ENCODE measurements at regions not wholly inside any gene's neighbourhood (a gene's known extent, or its start where the extent isn't known, plus 50 kb on each side); places are given as distances from the start of the nearest gene placed in this dataset.

- no peak for FAIRE-seq
- H3K4me3 ChIP-seq, result no peak overlapping the region
- H2AFZ ChIP-seq (ENCODE audit: control insufficient read depth, low read depth, low read length), result no peak overlapping the region
- ATAC-seq, result no peak
- 2% methylated on average over 11 of the region's 11 CpGs for WGBS (ENCODE audit: insufficient coverage, insufficient replicate concordance, low lambda C conversion rate, missing lambda C conversion rate)
- ChIA-PET SMC1A (ENCODE audit: uncharacterized antibody, unreplicated experiment) (no interaction called here), POLR2A (no interaction called here), CTCF (interaction anchor here (0.9 to 1.6 kb wide), 3 partner anchors 82 to 470 kb away, joined by 3 read pairs; no protein-coding TSS in a partner anchor), RAD21 (ENCODE audit: unreplicated experiment) (no interaction called here)
- no peaks in the 10 kb centered on the region for H3K79me2 ChIP-seq (ENCODE audit: control insufficient read depth, insufficient read depth, low read length)
- H3K4me1 ChIP-seq (ENCODE audit: control insufficient read depth, insufficient read depth, low read length), result no peaks in the 10 kb centered on the region
- no peaks in the 10 kb centered on the region for H4K20me1 ChIP-seq (ENCODE audit: control insufficient read depth, insufficient read depth)
- H3K9me3 ChIP-seq (replicated peaks; ENCODE audit: control insufficient read depth, insufficient read depth, low read length), result no peaks in the 10 kb centered on the region
- H3K9ac ChIP-seq (ENCODE audit: control insufficient read depth, insufficient read depth, low read length), result no peak overlapping the region
- TF ChIP-seq ESRRA (IDR thresholded peaks at IDR 0.05; ENCODE audit: low read length) (no peak), SMC3 (IDR thresholded peaks at IDR 0.05; ENCODE audit: borderline replicate concordance, low read length) (no peak), YBX1 (IDR thresholded peaks at IDR 0.05) (no peak), CBFB (IDR thresholded peaks at IDR 0.05; ENCODE audit: low read depth) (no peak), CHD2 (IDR thresholded peaks at IDR 0.05; ENCODE audit: borderline replicate concordance, low read depth, low read length) (no peak), SREBF2 (IDR thresholded peaks at IDR 0.05; ENCODE audit: low read length) (no peak), SUZ12 (IDR thresholded peaks at IDR 0.05; ENCODE audit: unreplicated experiment) (no peak), ZNF384 (IDR thresholded peaks at IDR 0.05; ENCODE audit: borderline replicate concordance, low read depth, low read length) (no peak), ATF7 (IDR thresholded peaks at IDR 0.05; ENCODE audit: low read depth) (no peak), RCOR1 (conservative IDR thresholded peaks at IDR 0.05; ENCODE audit: low read depth, low read length) (no peak), RBBP5 (conservative IDR thresholded peaks at IDR 0.05) (no peak), BHLHE40 (IDR thresholded peaks at IDR 0.05; ENCODE audit: borderline replicate concordance in 1 of 2, low read depth in 2 of 2, low read length in 1 of 2) (no peak), SPI1 (IDR thresholded peaks at IDR 0.05; ENCODE audit: borderline replicate concordance, insufficient read depth, low read depth, low read length) (no peak), DPF2 (IDR thresholded peaks at IDR 0.05) (no peak), TCF3 (IDR thresholded peaks at IDR 0.05; ENCODE audit: borderline replicate concordance, insufficient read depth, low read depth, low read length) (no peak), NFIC (IDR thresholded peaks at IDR 0.05; ENCODE audit: low read depth, low read length) (no peak)
- no TSS peak for BruUV-seq (replicated peaks)
- no peak for DNase-seq (ENCODE audit: low read depth, low spot score)
- H3K27me3 ChIP-seq (replicated peaks in 1 of 2; ENCODE audit: control insufficient read depth in 2 of 2, insufficient read depth in 2 of 2, low read length in 1 of 2), result peaks cover 0 to 8% of the 10 kb centered on the region in 2 experiments; a peak in 3 of 4 replicates
- in situ Hi-C loops (cut with MboI), result loop anchor here (10.0 kb wide), 1 partner anchor 467 kb away; the partner anchor contains the start of gene FOXF1
- intact Hi-C loops (cut with micrococcal nuclease; ENCODE audit: unreplicated experiment), result loop anchor here (10.0 kb wide), 1 partner anchor 467 kb away; the partner anchor contains the start of gene FOXF1
- H3K4me2 ChIP-seq (ENCODE audit: control insufficient read depth, insufficient read depth), result no peak overlapping the region
- no peak overlapping the region for H3K27ac ChIP-seq (ENCODE audit: control insufficient read depth, insufficient read depth)
- no peaks in the 10 kb centered on the region for H3K36me3 ChIP-seq (ENCODE audit: control insufficient read depth in 2 of 2, insufficient read depth in 2 of 2, low read length in 1 of 2)
Measured at GRCh38 chr16:86048221-86048620, 149.3 kb downstream of the IRF8 start.

All from GM12878 (cell line).